ENCODE measurements at regions not wholly inside any gene's neighbourhood (a gene's known extent, or its start where the extent isn't known, plus 50 kb on each side); places are given as distances from the start of the nearest gene placed in this dataset.
"Not testable (repeated sequence)": the region's sequence is repeated elsewhere in the genome, so short reads cannot be mapped to it uniquely, and the experiment has no call there.

GRCh38 chr3:157920822-157921700 lies 185.2 kb downstream of the SHOX2 start:
- no peak for DNase-seq

- no peak for DNase-seq
These were observed 186.8 kb downstream of the SHOX2 start for GRCh38 chr3:157919319-157919887.

GRCh38 chr3:157918402-157918801 lies 187.8 kb downstream of the SHOX2 start:
- no peak for DNase-seq

GRCh38 chr3:157916672-157917071 lies 189.5 kb downstream of the SHOX2 start:
- DNase-seq = no peak

GRCh38 chr3:157914882-157915281 lies 191.3 kb downstream of the SHOX2 start:
- DNase-seq = no peak

DNA sequence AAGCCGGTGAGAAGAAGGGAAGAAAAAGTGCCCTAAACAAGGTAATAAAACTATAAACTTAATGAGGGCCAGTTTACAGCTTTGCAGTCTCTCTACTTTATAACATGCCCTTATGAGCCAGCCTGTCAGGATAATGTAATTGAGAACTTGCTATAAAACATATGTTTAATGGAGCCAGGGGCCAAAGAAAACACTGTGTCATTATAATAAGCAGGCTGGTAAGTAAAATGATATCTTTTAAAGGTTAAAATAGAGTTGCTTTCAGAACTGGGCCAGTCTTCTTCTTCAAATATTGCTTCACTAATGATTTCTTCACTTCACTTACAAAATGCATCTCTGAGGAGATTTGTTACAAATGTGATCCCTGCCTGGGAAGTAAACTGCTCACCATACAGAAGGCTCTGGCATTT lies 192.5 kb downstream of the SHOX2 start:
- no peak for DNase-seq

DNA sequence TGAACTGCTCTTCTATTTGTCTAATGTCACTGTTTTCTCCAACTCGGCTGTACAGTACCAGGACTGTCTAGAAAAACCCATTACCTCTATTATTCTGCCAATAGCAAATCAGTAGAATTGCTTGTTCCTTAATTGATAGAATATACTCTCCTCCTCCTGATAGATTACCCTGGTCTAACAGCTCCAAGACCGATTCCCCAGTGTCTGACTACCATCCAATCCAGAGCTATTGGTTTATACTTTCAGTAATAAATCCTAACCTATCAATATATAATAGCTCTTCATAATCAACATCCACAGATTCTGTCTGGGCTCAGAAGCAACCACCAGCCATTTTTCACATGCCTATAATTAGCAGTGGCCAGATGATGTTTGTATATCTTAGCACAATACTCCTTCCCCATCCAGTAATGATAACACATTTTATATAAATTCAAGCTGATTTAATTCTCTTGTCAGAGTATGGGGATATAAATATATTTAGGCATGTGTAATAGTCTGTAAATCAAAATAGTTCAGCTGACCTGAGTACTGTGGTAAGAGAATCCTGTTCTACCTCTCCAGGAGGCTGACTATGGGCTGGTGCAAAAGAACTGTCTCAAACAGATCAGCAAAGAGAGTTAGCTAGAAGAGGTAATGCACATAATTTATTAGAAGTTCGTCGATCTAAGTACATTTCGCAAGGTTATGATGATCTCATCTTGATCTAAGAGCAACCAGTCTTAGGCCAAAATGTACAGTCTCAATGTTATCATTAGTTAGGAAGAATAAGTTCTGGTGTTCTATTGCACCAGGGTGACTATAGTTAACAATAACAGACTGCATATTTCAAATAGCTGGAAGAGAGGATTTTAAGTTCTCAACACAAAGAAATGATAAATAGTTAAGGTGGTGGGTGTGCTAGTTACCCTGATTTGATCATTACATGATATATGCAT lies 193.4 kb downstream of the SHOX2 start:
- DNase-seq = no peak

GRCh38 chr3:157906627-157907026 lies 199.6 kb downstream of the SHOX2 start:
- no peak for DNase-seq

DNA sequence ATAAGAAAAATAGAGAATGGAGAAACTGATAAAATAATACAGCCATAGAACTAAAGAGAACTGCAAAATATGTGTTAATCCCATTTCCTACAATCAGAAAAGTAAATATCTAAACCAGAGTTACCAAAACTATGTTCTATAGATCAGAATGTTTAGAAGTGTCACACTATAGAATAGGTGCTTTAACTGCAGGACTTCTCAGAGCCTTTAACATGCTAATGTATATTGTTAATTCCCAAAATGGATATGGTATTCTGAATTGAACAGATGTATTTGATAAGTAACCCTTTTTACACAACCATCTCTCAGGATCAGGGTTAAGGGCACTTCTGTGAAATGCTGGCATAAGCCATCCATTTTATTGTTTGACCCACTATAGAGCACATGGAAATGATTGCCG lies 200.3 kb downstream of the SHOX2 start:
- no peak for DNase-seq

DNA sequence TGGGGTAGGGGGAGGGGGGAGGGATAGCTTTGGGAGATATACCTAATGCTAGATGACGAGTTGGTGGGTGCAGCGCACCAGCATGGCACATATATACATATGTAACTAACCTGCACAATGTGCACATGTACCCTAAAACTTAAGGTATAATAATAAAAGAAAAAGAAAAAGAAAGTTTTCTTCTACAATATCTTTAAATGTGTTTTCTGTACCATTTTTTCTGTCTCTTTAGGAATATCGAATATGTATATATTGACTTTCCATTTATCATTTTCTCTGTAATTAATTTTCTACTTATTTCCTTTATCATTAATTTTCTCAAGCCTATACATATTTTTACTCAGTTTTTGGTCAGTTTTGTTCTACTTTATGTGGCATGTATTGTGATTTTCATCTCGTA lies 203.5 kb downstream of the SHOX2 start:
- DNase-seq = not testable (repeated sequence)

- no peak for DNase-seq
These were observed 218.2 kb downstream of the SHOX2 start for GRCh38 chr3:157888040-157888439.

DNA sequence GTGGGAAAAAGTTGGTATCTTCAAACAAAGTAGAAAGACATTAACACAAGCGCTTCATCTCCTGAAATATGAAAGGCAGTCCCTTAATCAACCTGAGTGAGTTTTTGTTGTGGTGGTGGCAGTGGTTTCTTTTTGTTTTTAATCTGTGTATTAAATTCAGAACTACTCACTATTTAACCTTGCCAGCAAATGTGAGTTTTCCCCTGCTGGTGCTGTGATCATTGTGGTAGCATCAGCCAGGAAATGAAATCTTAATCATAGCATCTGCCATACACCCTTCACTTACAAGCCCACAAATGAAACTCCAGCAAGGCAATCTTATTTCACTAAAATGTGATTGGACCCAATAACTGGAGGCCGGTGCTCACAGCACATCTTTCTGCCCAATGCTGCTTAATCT lies 229.7 kb downstream of the SHOX2 start:
- DNase-seq = no peak

GRCh38 chr3:157872902-157873301 lies 233.3 kb downstream of the SHOX2 start:
- no peak for DNase-seq

DNA sequence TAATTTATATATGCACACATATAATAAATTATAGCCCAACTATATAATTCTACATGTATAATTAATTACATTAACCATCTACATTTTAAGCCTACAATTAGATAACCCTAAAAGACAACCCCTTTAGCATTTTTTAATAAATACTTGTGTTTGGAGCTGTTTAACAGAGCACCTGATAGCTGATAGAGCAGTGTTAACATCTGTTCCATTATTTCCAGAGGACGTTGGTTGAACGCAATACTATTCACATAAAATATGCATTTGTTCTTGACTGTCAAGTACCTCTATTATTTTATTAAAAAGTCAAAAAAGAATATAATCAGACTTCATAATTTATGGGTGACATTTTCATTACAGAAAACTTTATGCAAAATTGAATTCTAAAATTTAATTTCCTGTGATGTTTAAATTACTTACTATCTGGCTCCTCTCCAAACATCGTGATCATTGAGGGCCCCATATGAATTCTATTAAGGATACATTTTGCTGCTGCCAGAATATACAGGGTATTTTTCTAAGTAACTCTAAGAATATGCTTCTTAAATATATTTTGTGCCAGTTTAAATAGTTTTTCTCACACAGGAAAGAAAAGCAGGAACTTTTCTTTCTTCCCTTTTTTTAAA lies 234.3 kb downstream of the SHOX2 start:
- no peak for DNase-seq

- no peak for DNase-seq
These were observed 235.0 kb downstream of the SHOX2 start for GRCh38 chr3:157871248-157871647.

GRCh38 chr3:157868946-157869345 lies 237.3 kb downstream of the SHOX2 start:
- DNase-seq = no peak

- DNase-seq = no peak
These were observed 238.0 kb downstream of the SHOX2 start for GRCh38 chr3:157868196-157868595.

GRCh38 chr3:157865352-157866000 lies 240.7 kb downstream of the SHOX2 start:
- DNase-seq = peak; percentile 7 to 21

GRCh38 chr3:157861076-157861765 lies 245.0 kb downstream of the SHOX2 start:
- no peak for DNase-seq

DNA sequence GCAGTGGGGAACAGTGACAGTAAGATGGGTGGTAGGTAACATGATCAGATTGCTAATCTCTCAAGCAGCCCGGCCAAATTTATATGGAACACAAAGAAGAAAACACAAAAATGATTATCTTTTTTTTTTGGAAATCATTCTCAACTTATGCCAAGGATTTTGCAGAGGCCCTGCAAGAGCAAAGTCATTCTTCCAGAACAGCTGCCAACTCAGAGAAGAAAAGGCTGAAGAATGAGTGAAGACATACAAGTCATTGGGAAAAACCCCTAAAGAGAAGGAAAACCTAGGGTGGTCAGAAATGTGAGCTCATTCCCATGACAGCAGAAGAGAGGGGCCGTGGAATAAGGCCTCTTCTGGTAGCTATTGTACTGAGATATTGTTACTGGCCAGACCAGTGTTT lies 246.7 kb downstream of the SHOX2 start:
- DNase-seq = no peak

GRCh38 chr3:157858821-157859220 lies 247.4 kb downstream of the SHOX2 start:
- no peak for DNase-seq

- no peak for DNase-seq
These were observed 248.8 kb downstream of the SHOX2 start for GRCh38 chr3:157857440-157857839.

Measured in CD4-positive, alpha-beta T cell treated with Interleukin-1 beta for 1 hour (primary cell).